WTC11 (cell line): ENCODE measurements at regions not wholly inside any gene's neighbourhood (a gene's known extent, or its start where the extent isn't known, plus 50 kb on each side); places are given as distances from the start of the nearest gene placed in this dataset.

Experiments
- ESRRA ChIP-seq: sonication (generic); formaldehyde crosslinking; IDR thresholded peaks from 2 replicates; pipeline ENCODE4 v1.8.1; 2022; ENCODE audit warnings: mild to moderate bottlenecking, missing genetic modification reagents, borderline replicate concordance
- ETV6 ChIP-seq: sonication (generic); formaldehyde crosslinking; IDR thresholded peaks from 2 replicates; pipeline ENCODE4 v1.8.1; 2022; ENCODE audit warnings: mild to moderate bottlenecking, missing genetic modification reagents
- FOXK1 ChIP-seq: sonication (generic); formaldehyde crosslinking; IDR thresholded peaks from 2 replicates; pipeline ENCODE4 v1.8.0; 2022; ENCODE audit warnings: mild to moderate bottlenecking, moderate library complexity, missing genetic modification reagents
- MXD4 ChIP-seq: fragments of 250-450 bp; sonication (Bioruptor Pico); IDR thresholded peaks from 2 replicates; pipeline ENCODE4 v1.8.0; 2021; ENCODE audit warnings: mild to moderate bottlenecking, moderate library complexity, borderline replicate concordance
- PREB ChIP-seq: sonication (generic); formaldehyde crosslinking; IDR thresholded peaks from 2 replicates; pipeline ENCODE4 v1.8.1; 2022; ENCODE audit warnings: mild to moderate bottlenecking, missing genetic modification reagents, moderate library complexity, borderline replicate concordance
- STAT6 ChIP-seq: sonication (generic); formaldehyde crosslinking; conservative IDR thresholded peaks from 2 replicates; pipeline ENCODE4 v1.8.1; 2023; ENCODE audit warnings: mild to moderate bottlenecking, low read depth, missing genetic modification reagents, moderate library complexity
- TEAD4 ChIP-seq: sonication (generic); formaldehyde crosslinking; IDR thresholded peaks from 2 replicates; pipeline ENCODE4 v1.8.0; 2022; ENCODE audit warnings: mild to moderate bottlenecking, missing genetic modification reagents
- ZBTB43 ChIP-seq: sonication (generic); formaldehyde crosslinking; IDR thresholded peaks from 2 replicates; pipeline ENCODE4 v1.8.1; 2023; ENCODE audit warnings: mild to moderate bottlenecking, missing genetic modification reagents
- ZNF121 ChIP-seq: sonication (generic); formaldehyde crosslinking; IDR thresholded peaks from 2 replicates; pipeline ENCODE4 v1.8.0; 2023; ENCODE audit warnings: missing genetic modification reagents
- ZNF425 ChIP-seq: fragments of 250-450 bp; sonication (Bioruptor Pico); conservative IDR thresholded peaks from 2 replicates; pipeline ENCODE4 v1.9.0; 2021; ENCODE audit warnings: mild to moderate bottlenecking
- TF ChIP-seq, protein P1 (sequence below): fragments of 200-600 bp; IDR thresholded peaks from 2 replicates; pipeline ENCODE4 v1.8.0; 2022; ENCODE audit warnings: antibody characterized with exemption
- TF ChIP-seq, protein P2 (sequence below): sonication (generic); formaldehyde crosslinking; IDR thresholded peaks from 2 replicates; pipeline ENCODE4 v1.8.0; 2022; ENCODE audit warnings: mild to moderate bottlenecking, missing genetic modification reagents
- TF ChIP-seq, protein P3 (sequence below): sonication (generic); formaldehyde crosslinking; conservative IDR thresholded peaks from 2 replicates; pipeline ENCODE4 v1.8.1; 2022; ENCODE audit warnings: mild to moderate bottlenecking, missing genetic modification reagents

DNA sequence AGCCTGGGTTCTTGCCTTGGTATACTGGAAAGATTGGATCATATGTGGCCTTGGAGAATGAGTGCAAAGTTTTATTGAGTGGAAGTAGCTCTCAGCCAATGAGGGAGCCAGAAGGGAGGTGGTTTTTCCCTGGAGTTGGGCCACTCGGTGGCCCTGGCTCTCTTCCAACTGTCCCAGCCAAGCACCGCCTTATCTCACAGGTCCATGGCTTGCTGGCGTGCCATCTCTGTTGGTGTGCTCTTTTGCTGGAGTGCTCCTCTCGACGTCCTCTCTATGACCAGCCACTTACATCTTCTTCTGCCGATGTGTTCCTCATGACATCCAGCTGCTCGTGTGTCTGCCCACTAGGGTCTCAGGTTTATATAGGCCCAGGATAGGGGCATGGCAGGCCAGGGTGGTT is 505.9 kb upstream of the SYNCRIP start:
- TF ChIP-seq, protein P1, sequence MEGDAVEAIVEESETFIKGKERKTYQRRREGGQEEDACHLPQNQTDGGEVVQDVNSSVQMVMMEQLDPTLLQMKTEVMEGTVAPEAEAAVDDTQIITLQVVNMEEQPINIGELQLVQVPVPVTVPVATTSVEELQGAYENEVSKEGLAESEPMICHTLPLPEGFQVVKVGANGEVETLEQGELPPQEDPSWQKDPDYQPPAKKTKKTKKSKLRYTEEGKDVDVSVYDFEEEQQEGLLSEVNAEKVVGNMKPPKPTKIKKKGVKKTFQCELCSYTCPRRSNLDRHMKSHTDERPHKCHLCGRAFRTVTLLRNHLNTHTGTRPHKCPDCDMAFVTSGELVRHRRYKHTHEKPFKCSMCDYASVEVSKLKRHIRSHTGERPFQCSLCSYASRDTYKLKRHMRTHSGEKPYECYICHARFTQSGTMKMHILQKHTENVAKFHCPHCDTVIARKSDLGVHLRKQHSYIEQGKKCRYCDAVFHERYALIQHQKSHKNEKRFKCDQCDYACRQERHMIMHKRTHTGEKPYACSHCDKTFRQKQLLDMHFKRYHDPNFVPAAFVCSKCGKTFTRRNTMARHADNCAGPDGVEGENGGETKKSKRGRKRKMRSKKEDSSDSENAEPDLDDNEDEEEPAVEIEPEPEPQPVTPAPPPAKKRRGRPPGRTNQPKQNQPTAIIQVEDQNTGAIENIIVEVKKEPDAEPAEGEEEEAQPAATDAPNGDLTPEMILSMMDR = no peak
- TF ChIP-seq ZNF121 (CRISPR knock-in tag) = no peak
- no peak for TF ChIP-seq ZBTB43 (CRISPR knock-in tag)
- TF ChIP-seq ETV6 (CRISPR knock-in tag) = no peak
- TF ChIP-seq FOXK1 (CRISPR knock-in tag) = no peak
- TF ChIP-seq, protein P2, sequence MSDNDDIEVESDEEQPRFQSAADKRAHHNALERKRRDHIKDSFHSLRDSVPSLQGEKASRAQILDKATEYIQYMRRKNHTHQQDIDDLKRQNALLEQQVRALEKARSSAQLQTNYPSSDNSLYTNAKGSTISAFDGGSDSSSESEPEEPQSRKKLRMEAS (CRISPR knock-in tag) = no peak
- no peak for TF ChIP-seq ESRRA (CRISPR knock-in tag)
- no peak for TF ChIP-seq TEAD4 (CRISPR knock-in tag)
- no peak for TF ChIP-seq ZNF425 (CRISPR knock-in tag)
- TF ChIP-seq, protein P3, sequence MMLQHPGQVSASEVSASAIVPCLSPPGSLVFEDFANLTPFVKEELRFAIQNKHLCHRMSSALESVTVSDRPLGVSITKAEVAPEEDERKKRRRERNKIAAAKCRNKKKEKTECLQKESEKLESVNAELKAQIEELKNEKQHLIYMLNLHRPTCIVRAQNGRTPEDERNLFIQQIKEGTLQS (CRISPR knock-in tag) = no peak
- no peak for TF ChIP-seq PREB (CRISPR knock-in tag)
- no peak for TF ChIP-seq MXD4
- TF ChIP-seq STAT6 = no peak
